ENCODE measurements at regions not wholly inside any gene's neighbourhood (a gene's known extent, or its start where the extent isn't known, plus 50 kb on each side); places are given as distances from the start of the nearest gene placed in this dataset.

DNA sequence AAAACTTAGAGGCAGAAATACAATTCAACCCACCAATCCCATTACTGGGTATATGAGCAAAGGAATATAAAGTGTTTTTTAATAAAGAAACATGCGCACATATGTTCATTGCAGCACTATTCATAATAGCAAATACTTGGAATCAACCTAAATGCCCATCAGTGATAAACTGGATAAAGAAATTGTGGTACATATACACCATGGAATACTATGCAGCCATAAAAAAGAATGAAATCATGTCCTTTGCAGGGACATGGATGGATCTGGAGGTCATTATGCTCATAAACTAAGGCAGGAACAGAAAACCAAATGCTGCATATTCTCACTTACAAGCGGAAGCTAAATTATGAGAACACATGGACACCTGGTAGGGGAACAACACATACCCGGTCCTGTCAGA is 807.7 kb upstream of the INTU start:
- TF ChIP-seq, protein P1, sequence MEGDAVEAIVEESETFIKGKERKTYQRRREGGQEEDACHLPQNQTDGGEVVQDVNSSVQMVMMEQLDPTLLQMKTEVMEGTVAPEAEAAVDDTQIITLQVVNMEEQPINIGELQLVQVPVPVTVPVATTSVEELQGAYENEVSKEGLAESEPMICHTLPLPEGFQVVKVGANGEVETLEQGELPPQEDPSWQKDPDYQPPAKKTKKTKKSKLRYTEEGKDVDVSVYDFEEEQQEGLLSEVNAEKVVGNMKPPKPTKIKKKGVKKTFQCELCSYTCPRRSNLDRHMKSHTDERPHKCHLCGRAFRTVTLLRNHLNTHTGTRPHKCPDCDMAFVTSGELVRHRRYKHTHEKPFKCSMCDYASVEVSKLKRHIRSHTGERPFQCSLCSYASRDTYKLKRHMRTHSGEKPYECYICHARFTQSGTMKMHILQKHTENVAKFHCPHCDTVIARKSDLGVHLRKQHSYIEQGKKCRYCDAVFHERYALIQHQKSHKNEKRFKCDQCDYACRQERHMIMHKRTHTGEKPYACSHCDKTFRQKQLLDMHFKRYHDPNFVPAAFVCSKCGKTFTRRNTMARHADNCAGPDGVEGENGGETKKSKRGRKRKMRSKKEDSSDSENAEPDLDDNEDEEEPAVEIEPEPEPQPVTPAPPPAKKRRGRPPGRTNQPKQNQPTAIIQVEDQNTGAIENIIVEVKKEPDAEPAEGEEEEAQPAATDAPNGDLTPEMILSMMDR (IDR thresholded peaks at IDR 0.05) = no peak
- no peak for TF ChIP-seq E2F1 (CRISPR knock-in tag; IDR thresholded peaks at IDR 0.05)
- TF ChIP-seq, protein P2, sequence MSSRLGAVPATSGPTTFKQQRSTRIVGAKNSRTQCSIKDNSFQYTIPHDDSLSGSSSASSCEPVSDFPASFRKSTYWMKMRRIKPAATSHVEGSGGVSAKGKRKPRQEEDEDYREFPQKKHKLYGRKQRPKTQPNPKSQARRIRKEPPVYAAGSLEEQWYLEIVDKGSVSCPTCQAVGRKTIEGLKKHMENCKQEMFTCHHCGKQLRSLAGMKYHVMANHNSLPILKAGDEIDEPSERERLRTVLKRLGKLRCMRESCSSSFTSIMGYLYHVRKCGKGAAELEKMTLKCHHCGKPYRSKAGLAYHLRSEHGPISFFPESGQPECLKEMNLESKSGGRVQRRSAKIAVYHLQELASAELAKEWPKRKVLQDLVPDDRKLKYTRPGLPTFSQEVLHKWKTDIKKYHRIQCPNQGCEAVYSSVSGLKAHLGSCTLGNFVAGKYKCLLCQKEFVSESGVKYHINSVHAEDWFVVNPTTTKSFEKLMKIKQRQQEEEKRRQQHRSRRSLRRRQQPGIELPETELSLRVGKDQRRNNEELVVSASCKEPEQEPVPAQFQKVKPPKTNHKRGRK (CRISPR knock-in tag; IDR thresholded peaks at IDR 0.05; ENCODE audit: borderline replicate concordance) = no peak
- TF ChIP-seq MAX (CRISPR knock-in tag; IDR thresholded peaks at IDR 0.05) = no peak
- TF ChIP-seq NFYB (CRISPR knock-in tag; conservative IDR thresholded peaks at IDR 0.05; ENCODE audit: low read depth) = no peak
- no peak for TF ChIP-seq NR2C2 (CRISPR knock-in tag; IDR thresholded peaks at IDR 0.05)
- no peak for TF ChIP-seq SP1 (CRISPR knock-in tag; conservative IDR thresholded peaks at IDR 0.05)
- no peak for TF ChIP-seq TEAD4 (CRISPR knock-in tag; IDR thresholded peaks at IDR 0.05)
- TF ChIP-seq NFE2L1 (CRISPR knock-in tag; IDR thresholded peaks at IDR 0.05) = no peak
